ENCODE measurements at regions not wholly inside any gene's neighbourhood (a gene's known extent, or its start where the extent isn't known, plus 50 kb on each side); places are given as distances from the start of the nearest gene placed in this dataset.

GRCh38 chr2:100658017-100658416 is 95.2 kb downstream of the PDCL3 start:
- Histone ChIP-seq H4K20me1 (ENCODE audit: insufficient read depth, poor library complexity, severe bottlenecking) (no peaks in the 10 kb centered on the region), H3K4me2 (no peak overlapping the region), H3K4me1 (ENCODE audit: insufficient read depth) (no peaks in the 10 kb centered on the region)

GRCh38 chr2:100660851-100661584 is 98.2 kb downstream of the PDCL3 start:
- no peak for DNase-seq (ENCODE audit: low spot score)
- Histone ChIP-seq H3K4me3 (no peak overlapping the region), H3K36me3 (replicated peaks; ENCODE audit: insufficient read depth, low read depth) (no peaks in the 10 kb centered on the region), H3K9me3 (ENCODE audit: low read depth) (no peaks in the 10 kb centered on the region), H3K79me2 (no peaks in the 10 kb centered on the region), H3K4me2 (no peak overlapping the region), H2AFZ (no peak overlapping the region), H4K20me1 (ENCODE audit: insufficient read depth, poor library complexity, severe bottlenecking) (no peaks in the 10 kb centered on the region), H3K9me2 (replicated peaks; ENCODE audit: insufficient read depth) (no peaks in the 10 kb centered on the region), H3K4me1 (ENCODE audit: insufficient read depth) (no peaks in the 10 kb centered on the region), H3K27ac (no peak overlapping the region), H3K27me3 (peaks cover 2% of the 10 kb centered on the region)
- 86% methylated on average over 12 of the region's 12 CpGs for WGBS (ENCODE audit: low lambda C conversion rate, missing lambda C conversion rate)
- TF ChIP-seq CTCF (IDR thresholded peaks at IDR 0.05; ENCODE audit: poor library complexity) (no peak), EZH2 (IDR thresholded peaks at IDR 0.05; ENCODE audit: borderline replicate concordance) (no peak), EZH2phosphoT487 (IDR thresholded peaks at IDR 0.05; ENCODE audit: low read depth, severe bottlenecking, unreplicated experiment) (no peak)

More at GRCh38 chr2:100658017-100658416, 95.2 kb downstream of the PDCL3 start:
- WGBS (ENCODE audit: low lambda C conversion rate, missing lambda C conversion rate), result 84% methylated on average over 4 of the region's 4 CpGs
- TF ChIP-seq CTCF (IDR thresholded peaks at IDR 0.05; ENCODE audit: poor library complexity), result no peak
- no peak for TF ChIP-seq EZH2phosphoT487 (IDR thresholded peaks at IDR 0.05; ENCODE audit: low read depth, severe bottlenecking, unreplicated experiment)
- TF ChIP-seq EZH2 (IDR thresholded peaks at IDR 0.05; ENCODE audit: borderline replicate concordance), result no peak
- no peaks in the 10 kb centered on the region for H3K9me2 ChIP-seq (replicated peaks; ENCODE audit: insufficient read depth)
- H3K27ac ChIP-seq, result no peak overlapping the region
- H3K4me3 ChIP-seq, result no peak overlapping the region
- no peaks in the 10 kb centered on the region for H3K36me3 ChIP-seq (replicated peaks; ENCODE audit: insufficient read depth, low read depth)
- no peaks in the 10 kb centered on the region for H3K9me3 ChIP-seq (ENCODE audit: low read depth)
- peaks cover 2% of the 10 kb centered on the region for H3K27me3 ChIP-seq
- no peaks in the 10 kb centered on the region for H3K79me2 ChIP-seq
- DNase-seq (ENCODE audit: low spot score), result no peak
- H2AFZ ChIP-seq, result no peak overlapping the region

GRCh38 chr2:100662866-100663265 is 100.1 kb downstream of the PDCL3 start:
- no peaks in the 10 kb centered on the region for H3K9me2 ChIP-seq (replicated peaks; ENCODE audit: insufficient read depth)
- H2AFZ ChIP-seq, result no peak overlapping the region
- DNase-seq (ENCODE audit: low spot score), result no peak
- H3K4me2 ChIP-seq, result no peak overlapping the region
- H4K20me1 ChIP-seq (ENCODE audit: insufficient read depth, poor library complexity, severe bottlenecking), result no peaks in the 10 kb centered on the region
- no peaks in the 10 kb centered on the region for H3K9me3 ChIP-seq (ENCODE audit: low read depth)
- H3K27me3 ChIP-seq, result peaks cover 2% of the 10 kb centered on the region
- H3K27ac ChIP-seq, result no peak overlapping the region
- H3K4me1 ChIP-seq (ENCODE audit: insufficient read depth), result no peaks in the 10 kb centered on the region
- no peaks in the 10 kb centered on the region for H3K36me3 ChIP-seq (replicated peaks; ENCODE audit: insufficient read depth, low read depth)
- H3K4me3 ChIP-seq, result no peak overlapping the region
- WGBS (ENCODE audit: low lambda C conversion rate, missing lambda C conversion rate), result 92% methylated on average over 7 of the region's 7 CpGs
- TF ChIP-seq CTCF (IDR thresholded peaks at IDR 0.05; ENCODE audit: poor library complexity), result no peak
- TF ChIP-seq EZH2 (IDR thresholded peaks at IDR 0.05; ENCODE audit: borderline replicate concordance), result no peak
- no peak for TF ChIP-seq EZH2phosphoT487 (IDR thresholded peaks at IDR 0.05; ENCODE audit: low read depth, severe bottlenecking, unreplicated experiment)
- no peaks in the 10 kb centered on the region for H3K79me2 ChIP-seq
